WTC11 (cell line): ENCODE measurements at regions not wholly inside any gene's neighbourhood (a gene's known extent, or its start where the extent isn't known, plus 50 kb on each side); places are given as distances from the start of the nearest gene placed in this dataset.
A peak's percentile ranks its signal among the peaks of the same experiment; 100 is the strongest.

ENCODE experiments used
- ATAC-seq: fragments of 200-7000 bp; cut with Tn5 transposase; 2 replicates; pipeline ENCODE4 v1.10.0; 2021; ENCODE audit warnings: mild to moderate bottlenecking, moderate library complexity
- CTCF ChIA-PET: fragments of 300-600 bp; sonication (Branson Sonifier 250); formaldehyde crosslinking; loops from one replicate; lab custom pipeline; 2021; ENCODE audit warnings: antibody characterized with exemption; lab: Charles Lee
- POLR2A ChIA-PET: fragments of 350-600 bp; sonication (Branson Sonifier 250); formaldehyde crosslinking; loops from one replicate; lab custom pipeline; 2021; ENCODE audit warnings: antibody characterized with exemption; lab: Charles Lee
- DNase-seq: peaks from one replicate; pipeline ENCODE4 v3.0.0; 2021; ENCODE audit warnings: low spot score
- H3K27ac Mint-ChIP-seq: 2 replicates; pipeline ENCODE4 v1.8.0; 2021; ENCODE audit warnings: mixed read lengths
- H3K27me3 Mint-ChIP-seq: 2 replicates; pipeline ENCODE4 v1.8.0; 2021; ENCODE audit warnings: low read depth, mild to moderate bottlenecking, moderate library complexity, mixed read lengths
- H3K36me3 Mint-ChIP-seq: 2 replicates; pipeline ENCODE4 v1.8.0; 2021; ENCODE audit warnings: mixed read lengths
- H3K4me1 Mint-ChIP-seq: 2 replicates; pipeline ENCODE4 v1.8.0; 2022; ENCODE audit warnings: mixed read lengths
- H3K4me3 Mint-ChIP-seq: 2 replicates; pipeline ENCODE4 v1.8.0; 2021; ENCODE audit warnings: mild to moderate bottlenecking, moderate library complexity, mixed read lengths
- H3K9me3 Mint-ChIP-seq: 2 replicates; pipeline ENCODE4 v1.8.0; 2021; ENCODE audit warnings: mixed read lengths
- CBFB ChIP-seq: sonication (generic); formaldehyde crosslinking; IDR thresholded peaks from 2 replicates; pipeline ENCODE4 v1.8.1; 2022; ENCODE audit warnings: mild to moderate bottlenecking, low read depth, missing genetic modification reagents
- CDX4 ChIP-seq: fragments of 250-450 bp; sonication (Bioruptor Pico); IDR thresholded peaks from 2 replicates; pipeline ENCODE4 v1.9.0; 2021; ENCODE audit warnings: moderate library complexity, mild to moderate bottlenecking, inconsistent platforms, borderline replicate concordance
- CREM ChIP-seq: sonication (generic); formaldehyde crosslinking; IDR thresholded peaks from 2 replicates; pipeline ENCODE4 v1.8.1; 2022; ENCODE audit warnings: mild to moderate bottlenecking, missing genetic modification reagents, moderate library complexity
- EMX1 ChIP-seq: fragments of 250-450 bp; sonication (Bioruptor Pico); IDR thresholded peaks from 2 replicates; pipeline ENCODE4 v1.8.0; 2021; ENCODE audit warnings: mild to moderate bottlenecking
- ESRRA ChIP-seq: sonication (generic); formaldehyde crosslinking; IDR thresholded peaks from 2 replicates; pipeline ENCODE4 v1.8.1; 2022; ENCODE audit warnings: mild to moderate bottlenecking, missing genetic modification reagents, borderline replicate concordance
- ETV6 ChIP-seq: sonication (generic); formaldehyde crosslinking; IDR thresholded peaks from 2 replicates; pipeline ENCODE4 v1.8.1; 2022; ENCODE audit warnings: mild to moderate bottlenecking, missing genetic modification reagents
- FOXP1 ChIP-seq: sonication (generic); formaldehyde crosslinking; IDR thresholded peaks from 2 replicates; pipeline ENCODE4 v1.8.0; 2022; ENCODE audit warnings: missing genetic modification reagents, mild to moderate bottlenecking, moderate library complexity, borderline replicate concordance
- GABPB1 ChIP-seq: sonication (generic); formaldehyde crosslinking; IDR thresholded peaks from 2 replicates; pipeline ENCODE4 v1.8.1; 2023; ENCODE audit warnings: mild to moderate bottlenecking, missing genetic modification reagents
- KAT7 ChIP-seq: sonication (generic); formaldehyde crosslinking; IDR thresholded peaks from 2 replicates; pipeline ENCODE4 v1.8.1; 2023; ENCODE audit warnings: missing genetic modification reagents, mild to moderate bottlenecking, borderline replicate concordance
- MAX ChIP-seq: sonication (generic); formaldehyde crosslinking; IDR thresholded peaks from 2 replicates; pipeline ENCODE4 v1.8.0; 2022; ENCODE audit warnings: mild to moderate bottlenecking, missing genetic modification reagents
- MLX ChIP-seq: sonication (generic); formaldehyde crosslinking; IDR thresholded peaks from 2 replicates; pipeline ENCODE4 v1.8.1; 2023; ENCODE audit warnings: mild to moderate bottlenecking, missing genetic modification reagents, moderate library complexity
- NFATC4 ChIP-seq: fragments of 250-450 bp; sonication (Bioruptor Pico); IDR thresholded peaks from 2 replicates; pipeline ENCODE4 v1.9.0; 2021; ENCODE audit warnings: mild to moderate bottlenecking
- NFE2L1 ChIP-seq: sonication (generic); formaldehyde crosslinking; IDR thresholded peaks from 2 replicates; pipeline ENCODE4 v1.8.1; 2023; ENCODE audit warnings: missing genetic modification reagents
- PRRX2 ChIP-seq: fragments of 250-450 bp; sonication (Bioruptor Pico); IDR thresholded peaks from 2 replicates; pipeline ENCODE4 v1.8.0; 2021; ENCODE audit warnings: mild to moderate bottlenecking
- SOX15 ChIP-seq: fragments of 250-450 bp; sonication (Bioruptor Pico); IDR thresholded peaks from 2 replicates; pipeline ENCODE4 v1.9.0; 2021; ENCODE audit warnings: mild to moderate bottlenecking
- SP1 ChIP-seq: sonication (generic); formaldehyde crosslinking; conservative IDR thresholded peaks from 2 replicates; pipeline ENCODE4 v1.8.1; 2022; ENCODE audit warnings: missing genetic modification reagents
- STAT6 ChIP-seq: sonication (generic); formaldehyde crosslinking; conservative IDR thresholded peaks from 2 replicates; pipeline ENCODE4 v1.8.1; 2023; ENCODE audit warnings: mild to moderate bottlenecking, low read depth, missing genetic modification reagents, moderate library complexity
- TCF7 ChIP-seq: sonication (generic); formaldehyde crosslinking; IDR thresholded peaks from 2 replicates; pipeline ENCODE4 v1.8.0; 2022; ENCODE audit warnings: mild to moderate bottlenecking, low read depth, missing genetic modification reagents, moderate library complexity
- TEAD4 ChIP-seq: sonication (generic); formaldehyde crosslinking; IDR thresholded peaks from 2 replicates; pipeline ENCODE4 v1.8.0; 2022; ENCODE audit warnings: mild to moderate bottlenecking, missing genetic modification reagents
- ZMAT4 ChIP-seq: fragments of 250-450 bp; sonication (Bioruptor Pico); IDR thresholded peaks from 2 replicates; pipeline ENCODE4 v1.9.0; 2021; ENCODE audit warnings: mild to moderate bottlenecking
- ZNF138 ChIP-seq: sonication (generic); formaldehyde crosslinking; conservative IDR thresholded peaks from 2 replicates; pipeline ENCODE4 v1.8.1; 2022; ENCODE audit warnings: mild to moderate bottlenecking, moderate library complexity, missing genetic modification reagents
- ZNF232 ChIP-seq: sonication (generic); formaldehyde crosslinking; IDR thresholded peaks from 2 replicates; pipeline ENCODE4 v1.8.0; 2022; ENCODE audit warnings: mild to moderate bottlenecking, missing genetic modification reagents
- ZNF281 ChIP-seq: sonication (generic); formaldehyde crosslinking; IDR thresholded peaks from 2 replicates; pipeline ENCODE4 v1.8.0; 2023; ENCODE audit warnings: mild to moderate bottlenecking, missing genetic modification reagents
- ZNF317 ChIP-seq: sonication (generic); formaldehyde crosslinking; IDR thresholded peaks from 2 replicates; pipeline ENCODE4 v1.8.1; 2023; ENCODE audit warnings: low read depth, mild to moderate bottlenecking, moderate library complexity, missing genetic modification reagents, borderline replicate concordance
- ZNF425 ChIP-seq: fragments of 250-450 bp; sonication (Bioruptor Pico); conservative IDR thresholded peaks from 2 replicates; pipeline ENCODE4 v1.9.0; 2021; ENCODE audit warnings: mild to moderate bottlenecking

- DNase-seq (no peak), ATAC-seq (no peak)
- Mint-ChIP-seq H3K27me3 (no peaks in the 10 kb centered on the region), H3K4me3 (no peak overlapping the region), H3K36me3 (no peaks in the 10 kb centered on the region), H3K27ac (peak overlapping the region; percentile 50; the same call in 1 of the 2 replicates), H3K9me3 (no peaks in the 10 kb centered on the region), H3K4me1 (no peaks in the 10 kb centered on the region)
- TF ChIP-seq ZNF317 (CRISPR knock-in tag) (no peak), FOXP1 (CRISPR knock-in tag) (no peak), ZMAT4 (CRISPR knock-in tag) (no peak), TCF7 (no peak), MAX (CRISPR knock-in tag) (no peak), ZNF425 (CRISPR knock-in tag) (no peak), CDX4 (CRISPR knock-in tag) (no peak), NFATC4 (CRISPR knock-in tag) (no peak), CBFB (CRISPR knock-in tag) (no peak), NFE2L1 (no peak), EMX1 (CRISPR knock-in tag) (no peak), STAT6 (no peak), ZNF232 (CRISPR knock-in tag) (no peak)
- ChIA-PET POLR2A (no interaction called here), CTCF (no interaction called here)
Measured at GRCh38 chr7:341841-342638, 52.1 kb downstream of the FOXL3 start.

GRCh38 chr7:342681-343216 is 52.8 kb downstream of the FOXL3 start:
- 0 out of 2 replicates have a peak overlapping the region, but pooled peaks have one; percentile 49 for H3K27ac Mint-ChIP-seq
- no peak for DNase-seq
- ChIA-PET CTCF (no interaction called here), POLR2A (no interaction called here)
- H3K27me3 Mint-ChIP-seq: no peaks in the 10 kb centered on the region
- H3K4me1 Mint-ChIP-seq: no peaks in the 10 kb centered on the region
- no peak for ATAC-seq
- H3K9me3 Mint-ChIP-seq: no peaks in the 10 kb centered on the region
- H3K36me3 Mint-ChIP-seq: no peaks in the 10 kb centered on the region
- H3K4me3 Mint-ChIP-seq: no peak overlapping the region
- TF ChIP-seq SOX15: no peak
- TF ChIP-seq KAT7 (CRISPR knock-in tag): no peak
- TF ChIP-seq ZNF317 (CRISPR knock-in tag): no peak
- no peak for TF ChIP-seq SP1 (CRISPR knock-in tag)
- TF ChIP-seq ESRRA (CRISPR knock-in tag): no peak
- TF ChIP-seq CREM: no peak
- no peak for TF ChIP-seq PRRX2
- no peak for TF ChIP-seq TEAD4 (CRISPR knock-in tag)
- no peak for TF ChIP-seq MLX (CRISPR knock-in tag)
- TF ChIP-seq ZNF281 (CRISPR knock-in tag): no peak
- no peak for TF ChIP-seq EMX1 (CRISPR knock-in tag)
- no peak for TF ChIP-seq ETV6 (CRISPR knock-in tag)
- TF ChIP-seq GABPB1 (CRISPR knock-in tag): no peak
- TF ChIP-seq ZNF138: no peak
